Chondrocyte (in vitro differentiated cells): ENCODE measurements at regions not wholly inside any gene's neighbourhood (a gene's known extent, or its start where the extent isn't known, plus 50 kb on each side); places are given as distances from the start of the nearest gene placed in this dataset.

Experiments used
- DNase-seq: peaks from one replicate; pipeline ENCODE4 v3.0.0; 2021; ENCODE audit warnings: mixed read lengths, low spot score
- H3K27ac Mint-ChIP-seq: one replicate; pipeline ENCODE4 v1.8.0; 2021; ENCODE audit warnings: mild to moderate bottlenecking, moderate library complexity, mixed read lengths; ENCODE audit not compliant: unreplicated experiment
- H3K27me3 Mint-ChIP-seq: 2 replicates; pipeline ENCODE4 v1.8.0; 2021; ENCODE audit warnings: low read depth, mixed read lengths
- H3K36me3 Mint-ChIP-seq: 2 replicates; pipeline ENCODE4 v1.8.0; 2021; ENCODE audit warnings: low read depth, mixed read lengths
- H3K4me1 Mint-ChIP-seq: 2 replicates; pipeline ENCODE4 v1.8.0; 2021; ENCODE audit warnings: low read depth, mild to moderate bottlenecking, mixed read lengths
- H3K4me3 Mint-ChIP-seq: one replicate; pipeline ENCODE4 v1.8.0; 2021; ENCODE audit warnings: mild to moderate bottlenecking, moderate library complexity, mixed read lengths; ENCODE audit not compliant: unreplicated experiment
- H3K9me3 Mint-ChIP-seq: 2 replicates; pipeline ENCODE4 v1.8.0; 2021; ENCODE audit warnings: low read depth, mixed read lengths
- TF ChIP-seq, protein P1 (sequence below): fragments of 200-600 bp; sonication (generic); IDR thresholded peaks from 2 replicates; pipeline ENCODE4 v1.5.0; 2021; ENCODE audit warnings: antibody characterized with exemption, mild to moderate bottlenecking, moderate library complexity

DNA sequence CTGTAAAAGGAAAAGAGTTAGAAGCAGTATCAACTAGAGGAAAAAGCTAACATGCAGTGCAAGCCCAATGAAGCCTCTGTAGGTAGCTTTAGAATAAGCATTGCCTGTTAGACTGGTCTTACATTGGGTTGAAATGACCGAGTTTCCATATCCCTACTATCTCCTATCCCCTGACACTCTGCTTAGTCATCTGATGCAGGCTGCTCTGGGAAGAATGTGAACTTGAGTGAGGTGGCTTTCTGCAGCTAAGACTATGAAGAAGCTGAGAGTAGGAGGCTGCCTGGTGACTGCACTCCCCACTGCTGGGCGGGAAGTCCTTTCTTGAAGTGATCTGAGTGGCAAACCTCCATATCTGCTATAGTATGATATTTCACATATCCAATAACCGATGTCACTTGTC lies 64.7 kb downstream of the OXSM start:
- no peak for DNase-seq
- no peaks in the 10 kb centered on the region for H3K27me3 Mint-ChIP-seq

DNA sequence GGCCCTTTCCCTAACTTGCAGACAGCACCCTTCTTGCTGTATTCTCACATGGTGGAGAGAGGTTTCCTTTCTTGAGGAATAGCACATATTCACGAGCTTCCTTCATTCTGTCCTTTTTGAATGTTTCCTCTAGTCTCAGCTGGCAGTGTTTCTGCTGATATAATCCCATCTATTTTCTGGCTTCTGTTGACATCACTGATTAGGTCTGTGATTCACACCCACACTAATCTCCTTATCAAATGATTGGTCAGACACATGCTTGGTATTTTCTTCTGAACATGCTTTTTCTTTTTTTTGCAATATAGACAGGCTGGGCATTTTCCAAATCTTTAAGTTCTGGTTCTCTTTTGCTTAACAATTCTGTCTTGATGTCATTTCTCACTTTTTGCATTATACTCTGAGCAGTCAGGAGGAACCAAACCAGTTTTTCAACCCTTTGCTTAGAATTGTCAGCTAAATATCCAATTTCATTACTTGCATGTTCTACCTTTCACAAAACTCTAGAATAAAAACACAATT lies 65.4 kb downstream of the OXSM start:
- Mint-ChIP-seq H3K36me3 (no peaks in the 10 kb centered on the region), H3K27ac (no peak overlapping the region), H3K9me3 (no peaks in the 10 kb centered on the region), H3K4me3 (no peak overlapping the region), H3K4me1 (peaks cover 18% of the 10 kb centered on the region), H3K27me3 (no peaks in the 10 kb centered on the region)
- TF ChIP-seq, protein P1, sequence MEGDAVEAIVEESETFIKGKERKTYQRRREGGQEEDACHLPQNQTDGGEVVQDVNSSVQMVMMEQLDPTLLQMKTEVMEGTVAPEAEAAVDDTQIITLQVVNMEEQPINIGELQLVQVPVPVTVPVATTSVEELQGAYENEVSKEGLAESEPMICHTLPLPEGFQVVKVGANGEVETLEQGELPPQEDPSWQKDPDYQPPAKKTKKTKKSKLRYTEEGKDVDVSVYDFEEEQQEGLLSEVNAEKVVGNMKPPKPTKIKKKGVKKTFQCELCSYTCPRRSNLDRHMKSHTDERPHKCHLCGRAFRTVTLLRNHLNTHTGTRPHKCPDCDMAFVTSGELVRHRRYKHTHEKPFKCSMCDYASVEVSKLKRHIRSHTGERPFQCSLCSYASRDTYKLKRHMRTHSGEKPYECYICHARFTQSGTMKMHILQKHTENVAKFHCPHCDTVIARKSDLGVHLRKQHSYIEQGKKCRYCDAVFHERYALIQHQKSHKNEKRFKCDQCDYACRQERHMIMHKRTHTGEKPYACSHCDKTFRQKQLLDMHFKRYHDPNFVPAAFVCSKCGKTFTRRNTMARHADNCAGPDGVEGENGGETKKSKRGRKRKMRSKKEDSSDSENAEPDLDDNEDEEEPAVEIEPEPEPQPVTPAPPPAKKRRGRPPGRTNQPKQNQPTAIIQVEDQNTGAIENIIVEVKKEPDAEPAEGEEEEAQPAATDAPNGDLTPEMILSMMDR: no peak
- no peak for DNase-seq

More for the DNA sequence above, 64.7 kb downstream of the OXSM start:
- H3K27ac Mint-ChIP-seq: peak overlapping the region; percentile 85
- H3K36me3 Mint-ChIP-seq: no peaks in the 10 kb centered on the region
- H3K9me3 Mint-ChIP-seq: no peaks in the 10 kb centered on the region
- peaks cover 22% of the 10 kb centered on the region for H3K4me1 Mint-ChIP-seq
- TF ChIP-seq, protein P1: no peak
- no peak overlapping the region for H3K4me3 Mint-ChIP-seq

DNA sequence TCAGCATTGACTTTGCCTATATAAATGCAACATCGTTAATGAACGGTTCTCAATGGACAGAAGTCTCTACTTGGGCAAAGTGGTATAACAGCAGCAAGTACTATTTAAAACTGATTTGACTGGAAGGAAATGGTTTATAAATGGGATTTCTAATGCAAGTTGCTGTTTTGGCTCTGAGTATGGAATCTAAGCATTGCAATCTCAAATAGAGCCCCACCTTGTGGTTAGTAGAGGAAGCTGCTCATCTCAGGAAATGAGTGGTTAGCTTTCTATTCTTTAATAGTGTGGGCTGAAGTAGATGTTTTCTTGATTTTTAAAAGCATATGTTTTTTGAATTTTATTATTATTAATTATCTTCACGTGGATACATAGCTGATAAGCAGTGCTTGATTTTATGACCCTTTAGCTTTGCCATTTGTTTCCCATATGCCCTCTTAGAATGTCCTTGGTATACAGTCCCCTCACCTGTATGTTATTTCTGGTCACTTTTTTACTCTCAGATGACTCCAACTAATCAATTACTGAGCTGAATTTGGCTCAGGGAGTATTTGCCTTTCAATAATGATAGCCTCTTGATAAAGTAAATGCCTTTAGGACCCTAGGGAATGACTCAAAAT lies 67.1 kb downstream of the OXSM start:
- TF ChIP-seq, protein P1: peak; percentile 87

DNA sequence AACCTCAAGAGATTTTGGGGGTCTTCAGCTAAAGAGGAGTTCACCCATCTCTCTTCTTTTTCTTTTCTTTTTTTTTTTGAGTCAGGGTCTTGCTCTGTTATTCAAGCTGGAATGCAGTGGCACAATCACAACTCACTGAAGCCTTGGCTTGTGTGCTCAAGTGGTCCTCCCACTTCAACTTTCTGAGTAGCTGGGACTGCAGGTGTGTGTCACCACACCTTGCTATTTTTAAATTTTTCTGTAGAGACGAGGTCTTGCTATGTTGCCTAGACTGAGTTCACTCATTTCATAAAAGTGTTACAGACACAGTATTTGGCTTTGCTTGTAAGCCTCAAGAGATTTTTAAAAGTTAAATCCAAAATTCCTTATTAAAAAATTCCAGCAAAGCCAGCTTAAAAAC lies 71.7 kb downstream of the OXSM start:
- no peaks in the 10 kb centered on the region for H3K4me1 Mint-ChIP-seq

More for the DNA sequence above, 67.1 kb downstream of the OXSM start:
- DNase-seq: no peak
- Mint-ChIP-seq H3K27me3 (no peaks in the 10 kb centered on the region), H3K27ac (no peak overlapping the region), H3K4me1 (peaks cover 18% of the 10 kb centered on the region), H3K9me3 (no peaks in the 10 kb centered on the region), H3K36me3 (no peaks in the 10 kb centered on the region), H3K4me3 (no peak overlapping the region)

DNA sequence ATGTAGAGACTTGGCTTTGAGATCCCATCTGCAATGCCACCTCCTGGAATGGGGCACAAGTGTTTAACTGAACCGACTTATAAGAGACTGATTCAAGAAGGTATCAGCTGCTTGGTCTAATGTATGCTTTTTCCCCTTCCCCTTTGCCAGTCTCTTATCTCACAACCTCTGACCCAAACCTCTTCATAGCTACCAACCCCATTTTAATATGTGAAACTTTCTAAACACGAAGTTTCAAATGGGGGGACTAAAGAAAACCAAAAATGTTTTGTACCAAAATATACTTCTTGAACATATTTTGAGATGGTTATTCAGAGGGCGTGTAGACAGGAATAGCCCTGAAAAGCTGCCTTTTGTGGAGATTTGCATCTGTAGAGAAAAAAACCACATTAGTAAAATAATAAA lies 73.1 kb downstream of the OXSM start:
- Mint-ChIP-seq H3K36me3 (no peaks in the 10 kb centered on the region), H3K9me3 (peaks cover 4% of the 10 kb centered on the region), H3K27me3 (no peaks in the 10 kb centered on the region), H3K4me3 (no peak overlapping the region), H3K27ac (no peak overlapping the region), H3K4me1 (no peaks in the 10 kb centered on the region)
- no peak for DNase-seq
- TF ChIP-seq, protein P1: no peak

More for the DNA sequence above, 71.7 kb downstream of the OXSM start:
- Mint-ChIP-seq H3K27me3 (no peaks in the 10 kb centered on the region), H3K4me3 (no peak overlapping the region), H3K9me3 (peaks cover 4% of the 10 kb centered on the region), H3K27ac (no peak overlapping the region), H3K36me3 (no peaks in the 10 kb centered on the region)
- no peak for DNase-seq
- TF ChIP-seq, protein P1: no peak
